Nucleus accumbens (tissue), 56 donors: ENCODE measurements at regions not wholly inside any gene's neighbourhood (a gene's known extent, or its start where the extent isn't known, plus 50 kb on each side); places are given as distances from the start of the nearest gene placed in this dataset.
"Not testable (repeated sequence)": the region's sequence is repeated elsewhere in the genome, so short reads cannot be mapped to it uniquely, and the experiment has no call there.

Experiments
- DNase-seq, 56 donors: peaks; one replicate each; lab custom pipeline; 2025; lab: John Stamatoyannopoulos, UW

DNA sequence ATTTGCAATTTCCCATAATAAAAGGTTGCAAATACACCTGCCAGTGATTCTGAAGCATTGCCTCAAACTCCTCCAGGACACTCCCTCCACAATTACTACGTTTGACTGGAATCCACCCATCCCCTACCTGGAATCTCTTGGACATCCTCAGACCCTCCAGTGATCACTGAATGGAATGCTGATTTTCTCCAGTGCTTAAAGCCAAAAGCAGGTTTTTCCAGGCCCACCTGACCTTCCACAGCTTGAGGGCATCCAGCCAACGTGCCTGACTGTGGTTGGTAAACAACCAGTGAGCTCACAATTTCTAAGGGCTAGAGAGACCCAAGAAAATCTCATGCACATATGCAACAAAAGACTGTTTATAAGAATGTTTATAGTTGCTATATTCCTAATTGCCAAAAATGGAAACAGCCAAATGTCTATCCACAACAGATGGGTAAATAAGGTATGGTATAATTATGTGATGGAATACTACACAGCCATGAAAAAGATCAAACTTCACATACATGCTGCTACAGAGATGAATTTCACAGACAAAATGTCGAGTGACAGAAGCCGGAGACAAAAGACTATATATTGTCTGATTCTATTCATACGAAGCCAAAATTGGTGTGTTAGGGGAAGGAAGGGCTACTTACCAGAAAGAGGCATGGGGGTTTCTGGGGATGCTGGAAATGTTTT, 147.1 kb upstream of the RREB1 start:
- no peak for DNase-seq

DNA sequence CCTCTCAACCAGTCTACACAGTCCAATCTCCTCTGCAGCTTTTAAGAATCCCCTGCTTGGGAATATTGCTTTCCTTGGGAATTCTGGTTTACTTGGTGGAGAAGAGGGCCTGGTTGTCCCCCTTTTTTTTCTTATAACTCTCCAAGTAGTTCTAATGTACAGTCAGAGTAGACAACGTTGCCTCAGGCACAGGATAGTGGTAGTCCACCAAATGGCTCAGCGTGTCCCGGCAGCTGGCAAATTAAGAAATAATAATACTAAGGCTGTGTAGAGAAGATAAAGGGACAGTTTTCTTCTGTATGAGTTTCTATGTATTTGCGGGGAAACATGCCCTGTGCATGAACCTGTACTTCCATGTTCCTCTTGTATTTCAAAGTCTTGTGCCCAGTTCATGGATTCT, 145.7 kb upstream of the RREB1 start:
- DNase-seq, result no peak

DNA sequence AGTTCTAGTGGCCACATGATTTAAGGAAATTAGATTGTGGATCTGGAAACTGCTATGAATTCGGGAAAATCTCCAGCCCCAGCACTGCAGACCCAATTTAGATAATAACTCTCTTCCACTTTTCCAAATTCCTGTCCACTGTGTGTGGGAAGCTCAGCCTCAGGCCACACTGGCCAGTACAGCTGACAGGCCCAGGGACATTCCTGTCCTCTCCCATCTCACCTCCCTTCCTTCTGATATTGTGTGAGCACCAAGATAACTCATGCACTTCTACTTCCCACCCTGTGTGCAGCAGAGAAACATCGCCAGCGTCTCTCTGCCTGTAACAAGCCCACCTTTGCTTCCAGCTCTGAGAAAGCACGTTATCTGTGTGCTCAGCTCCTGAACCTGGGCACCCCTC, 145.1 kb upstream of the RREB1 start:
- DNase-seq, result no peak

DNA sequence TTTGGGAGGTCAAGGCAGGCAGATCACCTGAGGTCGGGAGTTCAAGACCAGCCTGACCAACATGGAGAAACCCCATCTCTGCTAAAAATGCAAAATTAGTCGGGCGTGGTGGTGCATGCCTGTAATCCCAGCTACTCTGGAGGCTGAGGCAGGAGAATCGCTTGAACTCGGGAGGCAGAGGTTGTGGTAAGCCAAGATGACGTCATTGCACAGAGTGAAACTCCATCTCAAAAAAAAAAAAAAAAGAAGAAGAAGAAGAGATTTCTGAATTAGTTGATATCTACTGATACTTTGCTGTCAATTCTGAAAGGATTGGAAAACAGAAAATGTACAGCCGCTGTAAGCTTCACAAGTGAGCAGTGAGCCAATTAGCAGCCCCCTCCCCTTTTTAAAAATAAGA, 144.4 kb upstream of the RREB1 start:
- not testable (repeated sequence) for DNase-seq

DNA sequence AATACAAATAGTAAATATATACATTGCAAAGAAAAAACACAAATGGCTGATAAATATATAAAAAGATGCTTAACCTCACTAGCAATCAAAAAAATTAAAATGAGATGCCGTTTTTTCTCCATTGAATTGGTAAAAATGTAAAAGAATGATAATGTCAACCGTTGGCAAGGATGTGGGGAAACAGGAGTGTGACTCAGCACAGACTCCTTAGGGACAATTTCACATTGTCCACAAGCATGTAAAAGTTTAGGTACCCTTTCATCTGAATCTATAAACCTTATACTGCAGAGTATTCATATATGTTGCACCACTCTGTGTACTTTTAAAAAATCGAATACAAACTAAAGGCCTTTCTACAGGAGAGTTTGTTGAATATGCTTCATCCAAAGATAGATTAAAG, 143.1 kb upstream of the RREB1 start:
- DNase-seq, result no peak

DNA sequence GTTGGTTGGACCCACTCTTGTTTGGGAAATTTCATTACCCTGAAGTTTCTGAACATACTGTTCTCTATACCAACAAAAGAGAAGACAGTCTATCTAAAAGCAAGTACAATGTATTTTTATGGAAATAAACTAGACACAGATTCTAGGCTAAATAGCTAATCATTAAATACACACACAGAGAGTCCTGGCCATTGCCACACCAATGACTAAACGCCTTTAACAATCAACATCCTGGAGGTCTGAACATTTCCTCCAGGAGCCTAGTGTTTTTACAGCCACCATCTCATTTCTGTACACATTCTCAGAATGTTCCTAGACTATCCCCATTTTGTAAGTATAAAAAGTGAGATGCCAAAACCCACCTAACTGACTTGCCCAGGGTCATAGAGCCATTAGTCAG, 141.6 kb upstream of the RREB1 start:
- DNase-seq, result no peak

DNA sequence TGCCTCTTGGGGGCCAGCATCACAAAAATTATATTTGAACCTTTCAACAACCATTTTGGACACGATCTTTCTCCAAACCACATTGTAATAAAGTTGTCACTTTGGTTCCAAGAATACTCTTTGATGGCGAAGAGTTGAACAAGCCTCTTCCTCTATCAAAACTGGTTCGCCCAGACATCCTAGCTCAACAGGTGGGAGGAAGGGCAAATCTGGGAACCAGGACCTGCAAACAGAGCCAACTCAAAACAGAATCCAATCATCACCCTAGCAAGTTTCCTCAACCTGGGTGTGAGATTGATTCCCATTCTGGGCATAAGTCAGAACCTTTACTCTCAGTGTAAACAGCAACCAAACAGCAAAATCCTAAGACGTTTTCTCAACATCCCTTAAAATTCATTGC, 141.2 kb upstream of the RREB1 start:
- DNase-seq, result no peak

DNA sequence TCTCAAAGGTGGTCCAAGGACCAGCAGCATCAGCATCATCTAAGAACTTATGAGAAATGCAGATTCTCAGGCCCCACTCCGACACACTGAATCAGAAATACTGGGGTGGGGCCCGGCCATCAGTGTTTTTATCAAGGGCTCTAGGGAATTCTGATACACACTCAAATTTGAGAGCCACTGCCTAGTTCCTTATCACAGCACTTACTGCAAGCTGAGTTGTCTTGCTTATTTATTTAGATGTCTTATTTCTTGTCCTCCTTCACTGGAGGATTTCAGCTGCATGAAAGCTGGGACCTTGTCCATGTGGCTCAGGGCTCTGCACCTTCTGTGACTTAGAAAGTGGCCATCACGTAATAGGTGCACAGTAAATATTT, 139.4 kb upstream of the RREB1 start:
- no peak for DNase-seq

DNA sequence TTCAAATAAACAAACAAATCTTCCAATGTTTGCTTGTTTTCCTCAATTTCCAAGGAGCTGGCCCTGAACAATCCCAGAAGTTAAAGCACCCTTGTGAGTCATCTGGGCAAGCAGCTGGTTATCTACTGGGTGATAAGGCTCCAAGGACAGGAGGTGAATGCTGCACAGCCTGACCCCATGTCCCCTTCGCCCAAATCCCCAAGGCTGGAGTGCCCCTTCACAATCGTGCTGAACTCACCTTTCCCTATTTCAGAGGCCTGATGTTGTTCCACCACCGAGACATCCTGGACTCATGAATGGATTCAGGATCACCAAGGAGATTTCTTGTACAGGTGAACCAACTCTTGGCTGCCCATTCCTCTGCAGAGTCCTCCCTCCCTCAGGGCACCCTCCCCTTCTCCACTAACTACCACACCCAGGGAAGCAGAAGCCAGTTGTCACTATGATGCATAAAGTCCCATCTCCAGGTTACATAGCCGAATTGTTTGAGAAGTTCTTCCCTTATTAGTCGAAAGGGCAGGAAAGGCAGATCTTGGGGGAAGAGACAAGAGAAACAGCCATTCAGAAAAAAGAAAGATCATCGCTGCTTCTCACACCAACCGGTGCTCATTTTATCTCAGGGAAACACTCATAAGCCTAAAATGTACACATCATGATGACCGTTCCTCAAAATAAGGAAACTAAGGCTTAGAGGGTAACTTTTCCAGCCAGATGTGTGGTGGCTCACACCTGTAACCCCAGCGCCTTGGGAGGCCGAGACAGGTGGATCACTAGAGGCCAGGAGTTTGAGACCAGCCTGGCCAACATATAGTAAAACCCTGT, 138.8 kb upstream of the RREB1 start:
- no peak for DNase-seq

DNA sequence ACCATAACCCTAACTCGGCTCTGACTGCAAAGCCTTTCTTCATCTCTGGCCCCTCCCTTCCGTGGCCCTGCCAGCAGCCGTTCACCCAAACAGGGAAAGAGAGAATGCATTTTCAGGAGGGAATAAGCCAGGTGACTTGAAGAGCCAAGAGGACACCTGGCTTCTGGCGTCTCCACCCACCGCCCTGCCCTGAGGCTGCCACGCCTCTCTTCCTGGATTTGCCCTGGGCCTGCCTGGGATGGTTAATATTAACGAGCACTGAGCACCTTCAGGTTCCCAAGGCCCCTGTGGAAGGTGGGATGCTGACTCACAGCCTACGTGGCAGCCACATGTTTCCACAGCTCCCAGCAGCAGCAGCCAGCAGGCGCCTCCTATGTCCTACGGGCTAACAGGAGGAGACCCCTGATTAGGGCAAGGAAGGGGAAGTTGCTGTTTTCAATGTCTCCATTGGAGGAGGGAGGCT, 138.0 kb upstream of the RREB1 start:
- DNase-seq, result no peak

DNA sequence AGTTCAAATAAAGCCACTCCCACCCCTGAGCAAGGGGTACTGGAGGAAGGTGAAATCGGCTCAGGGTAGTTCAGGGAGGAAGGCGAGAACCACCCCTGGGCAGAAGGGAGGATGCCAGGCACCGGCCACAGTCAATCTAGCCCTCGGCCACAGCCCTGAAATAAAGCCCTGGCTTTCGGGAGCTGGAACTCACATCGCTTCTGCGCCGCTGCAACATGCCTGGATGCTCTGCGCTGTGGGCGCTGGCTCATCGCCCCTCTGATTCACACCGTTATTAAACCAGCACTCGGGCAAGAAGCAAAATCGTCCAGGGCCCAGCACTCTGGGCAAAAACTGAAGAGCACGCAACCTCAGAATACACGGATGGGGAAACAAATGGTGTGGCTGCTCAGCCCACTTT, 136.9 kb upstream of the RREB1 start:
- no peak for DNase-seq

DNA sequence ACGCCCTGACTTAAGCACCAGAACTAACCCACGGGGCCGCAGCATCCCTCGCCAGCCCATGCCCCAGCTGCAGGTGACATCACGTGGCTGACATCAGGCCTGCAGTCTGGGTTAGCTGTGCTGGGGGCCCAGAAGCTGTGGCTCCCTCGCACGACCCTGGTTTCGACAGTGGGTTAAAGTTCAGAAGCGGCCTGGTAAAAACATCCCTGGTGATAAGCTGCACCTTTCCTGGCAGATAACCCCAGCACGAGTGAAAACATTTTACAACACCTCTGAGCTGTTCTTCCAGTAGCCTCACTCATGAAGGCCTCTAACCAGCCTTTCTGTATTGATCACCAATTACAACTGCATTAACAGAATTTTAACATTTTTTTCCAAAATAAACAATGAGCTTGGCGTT, 136.4 kb upstream of the RREB1 start:
- no peak for DNase-seq

DNA sequence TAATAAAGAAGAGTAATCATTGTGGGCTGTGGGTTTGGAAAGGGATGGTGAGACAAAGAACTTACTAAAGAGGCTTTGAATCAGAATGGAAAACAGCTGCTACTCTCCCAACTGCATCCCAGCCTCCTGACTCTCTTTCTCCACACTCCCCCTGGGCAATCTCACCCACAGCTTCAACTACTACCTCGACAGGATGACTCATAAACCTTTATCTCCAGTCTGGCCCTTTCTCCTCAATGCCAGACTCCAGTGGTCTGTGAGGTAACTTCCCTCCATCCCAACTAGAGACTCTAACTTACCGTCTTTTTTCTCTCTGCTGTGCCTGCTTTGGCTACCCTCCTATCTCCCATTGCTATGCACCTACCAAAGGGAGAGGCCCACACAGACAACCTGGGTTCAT, 135.3 kb upstream of the RREB1 start:
- DNase-seq, result no peak

DNA sequence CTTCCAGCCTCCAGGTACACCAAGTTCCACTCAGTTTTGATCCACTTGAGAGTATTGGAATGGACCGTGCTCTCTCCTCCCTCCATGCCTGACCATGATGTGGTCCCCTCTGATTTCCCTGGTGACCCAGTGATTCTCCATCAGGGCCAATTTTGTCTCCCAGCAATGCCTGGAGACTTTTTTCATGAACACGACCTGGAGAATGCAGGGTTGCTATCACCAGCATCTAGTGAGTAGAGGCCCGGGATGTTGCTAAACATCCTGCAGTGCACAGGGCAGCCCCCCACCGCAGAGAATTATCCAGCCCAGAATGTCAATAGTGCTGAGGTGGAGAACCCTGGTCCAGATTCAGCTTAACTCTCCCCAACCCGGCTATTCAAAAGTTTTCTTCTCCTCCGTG, 134.0 kb upstream of the RREB1 start:
- DNase-seq, result no peak

DNA sequence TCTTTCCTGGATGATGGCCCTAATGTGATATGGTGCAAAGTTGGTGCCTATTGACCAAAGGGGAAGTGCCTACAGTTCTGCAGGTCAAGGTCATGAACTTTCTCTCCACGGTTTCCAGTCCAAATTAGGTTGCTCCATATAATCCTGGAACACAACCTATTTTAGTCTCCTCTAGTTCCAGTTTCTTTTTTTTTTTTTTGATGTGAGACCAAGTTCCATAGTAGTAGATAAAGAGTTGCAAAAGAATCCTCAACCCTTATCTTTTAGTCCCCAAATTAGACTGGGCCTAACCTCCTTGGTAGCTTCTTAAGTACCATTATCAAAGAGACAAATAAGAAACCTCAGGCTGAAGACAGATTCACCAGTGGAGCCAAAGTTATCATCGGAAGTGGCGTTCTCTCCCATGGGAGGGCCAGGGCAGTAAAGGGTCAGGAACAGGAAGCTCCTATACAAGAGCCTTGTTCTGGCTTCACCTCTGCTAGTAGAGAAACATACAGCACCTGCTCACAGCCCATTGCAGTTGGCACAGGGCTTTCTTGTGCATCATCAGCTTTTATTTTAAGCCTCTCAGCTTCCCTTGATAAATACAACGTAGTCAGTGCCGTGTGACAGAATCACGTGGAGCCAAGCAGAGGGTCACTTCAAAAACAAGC, 132.2 kb upstream of the RREB1 start:
- DNase-seq, result no peak

DNA sequence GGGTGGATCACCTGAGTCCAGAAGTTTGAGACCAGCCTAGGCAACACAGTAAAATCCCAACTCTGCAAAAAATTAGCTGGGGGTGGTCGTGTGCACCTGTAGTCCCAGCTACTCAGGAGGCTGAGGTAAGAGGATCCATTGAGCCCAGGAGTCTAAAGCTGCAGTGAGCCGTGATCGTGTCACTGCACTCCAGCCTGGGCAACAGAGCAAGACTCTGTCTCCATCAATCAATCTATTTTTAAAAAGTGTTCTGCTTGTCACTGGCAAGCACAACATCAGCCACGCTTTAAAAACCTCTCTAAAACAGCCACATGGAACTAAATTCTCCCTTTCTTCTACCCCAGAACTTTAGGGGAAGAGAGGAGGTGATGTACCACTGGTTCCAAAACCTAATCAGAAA, 131.6 kb upstream of the RREB1 start:
- no peak for DNase-seq

DNA sequence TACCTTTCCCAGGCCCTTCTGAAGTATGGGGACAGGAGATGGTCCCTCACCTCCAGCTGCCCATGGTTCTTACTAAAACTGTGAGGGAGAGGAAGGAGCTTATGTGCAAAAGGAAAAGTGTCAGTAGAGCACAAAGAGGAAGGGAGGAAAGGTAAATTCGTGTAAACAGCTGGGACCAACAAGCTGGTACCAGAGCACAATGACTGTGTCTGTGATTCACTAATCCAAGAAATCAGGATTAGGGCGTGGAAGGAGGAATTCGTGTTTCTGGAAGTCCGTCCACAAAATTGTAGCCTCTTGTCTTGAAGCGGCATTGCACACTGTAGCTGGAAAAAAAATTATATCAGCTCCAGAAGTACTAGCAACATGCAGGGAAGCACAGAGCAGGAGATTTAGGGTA, 129.0 kb upstream of the RREB1 start:
- DNase-seq, result no peak

DNA sequence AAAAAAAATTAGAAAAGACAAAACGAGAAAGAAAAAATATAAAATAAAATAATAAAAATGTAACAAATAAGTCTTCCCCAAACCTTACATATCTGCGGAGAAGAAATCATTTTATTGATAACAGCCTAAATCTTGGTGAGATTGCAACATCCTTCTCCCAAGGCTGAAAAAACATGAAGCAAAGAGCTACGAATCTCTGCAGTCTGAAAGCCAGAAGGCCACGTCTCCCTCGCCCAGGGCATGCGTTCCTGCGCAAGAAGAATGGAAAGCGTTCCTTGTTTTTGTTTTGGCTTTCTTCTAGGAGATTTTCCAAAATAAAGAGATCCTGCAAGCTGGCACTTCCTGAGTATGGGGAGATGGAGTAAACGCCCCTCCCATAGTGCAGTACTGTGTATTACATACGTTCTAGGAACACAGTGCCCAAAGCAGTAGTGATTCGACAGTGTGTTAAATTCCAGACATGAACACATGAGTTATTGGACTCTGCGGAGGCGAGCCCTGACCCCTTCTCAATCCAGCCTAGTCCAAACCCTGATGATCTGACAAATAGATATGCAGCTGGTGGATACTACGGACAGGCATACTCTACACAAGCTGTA, 126.7 kb upstream of the RREB1 start:
- no peak for DNase-seq

DNA sequence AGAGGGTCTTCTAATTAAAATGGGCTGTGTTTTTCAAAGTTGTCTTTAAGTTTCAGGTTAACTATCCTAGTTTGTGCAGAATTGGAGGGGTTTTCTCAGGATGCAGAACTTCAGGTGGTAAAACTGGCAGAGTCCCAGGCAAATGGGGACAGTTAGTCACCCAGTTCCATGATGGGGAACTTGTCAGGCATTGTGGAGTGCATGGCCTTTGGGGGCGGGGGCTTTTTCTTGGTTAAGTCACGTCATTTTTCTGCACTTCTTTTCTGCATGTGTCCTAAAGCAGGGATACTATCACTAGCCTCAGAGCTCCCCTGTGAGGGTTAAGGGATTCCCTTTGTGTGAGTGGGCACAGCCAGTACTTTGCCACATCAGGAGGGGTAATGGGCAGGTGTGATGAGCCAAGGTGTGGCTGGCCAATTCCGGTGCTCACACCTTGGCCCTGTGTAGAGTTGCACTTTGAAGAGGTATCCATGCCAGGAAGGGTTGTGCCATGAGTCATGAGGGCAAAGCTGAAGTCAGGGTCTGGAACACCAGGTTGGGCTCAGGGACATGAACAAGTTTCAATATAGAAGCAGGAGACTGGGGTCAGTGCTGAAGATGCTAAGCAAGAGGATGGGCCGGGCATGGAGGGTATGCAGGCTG, 126.0 kb upstream of the RREB1 start:
- no peak for DNase-seq

DNA sequence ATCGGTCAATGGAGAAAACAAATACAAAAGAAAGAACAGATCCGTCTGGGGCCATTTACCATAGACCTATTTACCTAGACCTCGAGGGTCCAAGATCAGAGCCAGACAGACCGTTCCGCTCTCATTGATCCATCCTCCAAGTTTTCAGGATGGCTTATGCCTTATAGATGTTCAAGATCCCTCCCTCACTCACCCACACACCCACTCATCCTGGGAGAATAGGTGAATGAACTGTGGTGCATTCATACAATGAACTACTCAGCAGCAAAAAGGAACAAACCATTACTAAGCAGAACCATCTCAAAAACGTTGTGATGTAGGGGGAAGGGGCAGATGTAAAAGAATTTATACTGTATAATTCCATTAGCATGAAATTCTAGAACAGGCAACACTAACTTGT, 125.1 kb upstream of the RREB1 start:
- peak in 1 of 56 donors; percentile 5 for DNase-seq
